ENCODE measurements at regions not wholly inside any gene's neighbourhood (a gene's known extent, or its start where the extent isn't known, plus 50 kb on each side); places are given as distances from the start of the nearest gene placed in this dataset.

DNA sequence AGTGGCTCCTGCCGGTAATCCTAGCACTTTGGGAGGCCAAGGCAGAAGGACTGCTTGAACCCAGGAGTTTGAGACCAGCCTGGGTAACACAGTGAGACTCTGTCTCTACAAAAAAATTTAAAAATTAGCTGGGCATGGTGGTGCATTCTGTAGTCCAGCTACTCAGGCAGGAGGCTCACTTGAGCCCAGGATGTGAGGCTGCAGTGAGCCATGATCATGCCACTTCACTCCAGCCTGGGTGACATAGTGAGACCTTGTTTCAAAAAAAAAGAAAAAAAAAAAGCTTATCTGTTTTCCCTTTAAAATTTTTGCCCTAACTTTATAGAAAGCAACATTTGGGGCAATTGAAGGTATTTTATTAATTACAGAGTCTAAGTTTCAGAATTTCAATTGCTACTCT is 486.0 kb downstream of the BCAT1 start (continued):
- TF ChIP-seq, protein P1, sequence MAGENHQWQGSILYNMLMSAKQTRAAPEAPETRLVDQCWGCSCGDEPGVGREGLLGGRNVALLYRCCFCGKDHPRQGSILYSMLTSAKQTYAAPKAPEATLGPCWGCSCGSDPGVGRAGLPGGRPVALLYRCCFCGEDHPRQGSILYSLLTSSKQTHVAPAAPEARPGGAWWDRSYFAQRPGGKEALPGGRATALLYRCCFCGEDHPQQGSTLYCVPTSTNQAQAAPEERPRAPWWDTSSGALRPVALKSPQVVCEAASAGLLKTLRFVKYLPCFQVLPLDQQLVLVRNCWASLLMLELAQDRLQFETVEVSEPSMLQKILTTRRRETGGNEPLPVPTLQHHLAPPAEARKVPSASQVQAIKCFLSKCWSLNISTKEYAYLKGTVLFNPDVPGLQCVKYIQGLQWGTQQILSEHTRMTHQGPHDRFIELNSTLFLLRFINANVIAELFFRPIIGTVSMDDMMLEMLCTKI (IDR thresholded peaks at IDR 0.05; ENCODE audit: partially characterized antibody) = no peak
- TF ChIP-seq HLTF (IDR thresholded peaks at IDR 0.05) (no peak), TEAD1 (CRISPR knock-in tag; IDR thresholded peaks at IDR 0.05) (no peak)

- no TSS peak for BruUV-seq (replicated peaks)
- no peak for FAIRE-seq
- ChIA-PET POLR2A (no interaction called here), CTCF (ENCODE audit: low intra/inter-chr PET ratio) (no interaction called here)
- Histone ChIP-seq H3K27ac (ENCODE audit: extremely low read depth, low read depth, low read length) (no peak overlapping the region), H3K36me3 (ENCODE audit: control insufficient read depth, insufficient read depth, low read length) (no peaks in the 10 kb centered on the region), H2AFZ (ENCODE audit: low read depth, low read length) (no peak overlapping the region), H3K4me1 (replicated peaks in 1 of 2; ENCODE audit: control insufficient read depth in 2 of 2, insufficient read depth in 2 of 2, low read length in 2 of 2) (no peaks in the 10 kb centered on the region), H3K27me3 (ENCODE audit: control insufficient read depth in 2 of 2, insufficient read depth in 2 of 2, low read length in 2 of 2) (no peaks in the 10 kb centered on the region), H4K20me1 (replicated peaks; ENCODE audit: control insufficient read depth, insufficient read depth, low read length) (no peaks in the 10 kb centered on the region), H3K4me3 (no peak overlapping the region), H3K4me2 (ENCODE audit: insufficient read depth, low read length) (no peak overlapping the region), H3K79me2 (ENCODE audit: control insufficient read depth, insufficient read depth, low read length) (no peaks in the 10 kb centered on the region), H3K9ac (ENCODE audit: insufficient read depth in 1 of 2, low read depth in 2 of 2, low read length in 2 of 2) (no peak overlapping the region), H3K9me1 (ENCODE audit: control insufficient read depth, insufficient read depth, low read length) (no peaks in the 10 kb centered on the region), H3K9me3 (replicated peaks; ENCODE audit: control insufficient read depth, insufficient read depth, low read depth, low read length) (no peaks in the 10 kb centered on the region)
- WGBS (ENCODE audit: insufficient coverage, low coverage, missing lambda C conversion rate) = 0% methylated on average over 3 of the region's 3 CpGs
- TF ChIP-seq NFATC3 (IDR thresholded peaks at IDR 0.05) (no peak), SAFB (IDR thresholded peaks at IDR 0.05; ENCODE audit: borderline replicate concordance, low read depth, low read length) (no peak)
- TF ChIP-seq, protein P2, sequence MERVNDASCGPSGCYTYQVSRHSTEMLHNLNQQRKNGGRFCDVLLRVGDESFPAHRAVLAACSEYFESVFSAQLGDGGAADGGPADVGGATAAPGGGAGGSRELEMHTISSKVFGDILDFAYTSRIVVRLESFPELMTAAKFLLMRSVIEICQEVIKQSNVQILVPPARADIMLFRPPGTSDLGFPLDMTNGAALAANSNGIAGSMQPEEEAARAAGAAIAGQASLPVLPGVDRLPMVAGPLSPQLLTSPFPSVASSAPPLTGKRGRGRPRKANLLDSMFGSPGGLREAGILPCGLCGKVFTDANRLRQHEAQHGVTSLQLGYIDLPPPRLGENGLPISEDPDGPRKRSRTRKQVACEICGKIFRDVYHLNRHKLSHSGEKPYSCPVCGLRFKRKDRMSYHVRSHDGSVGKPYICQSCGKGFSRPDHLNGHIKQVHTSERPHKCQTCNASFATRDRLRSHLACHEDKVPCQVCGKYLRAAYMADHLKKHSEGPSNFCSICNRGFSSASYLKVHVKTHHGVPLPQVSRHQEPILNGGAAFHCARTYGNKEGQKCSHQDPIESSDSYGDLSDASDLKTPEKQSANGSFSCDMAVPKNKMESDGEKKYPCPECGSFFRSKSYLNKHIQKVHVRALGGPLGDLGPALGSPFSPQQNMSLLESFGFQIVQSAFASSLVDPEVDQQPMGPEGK (CRISPR knock-in tag; IDR thresholded peaks at IDR 0.05; ENCODE audit: borderline replicate concordance) = no peak
- DNase-seq (ENCODE audit: extremely low read depth in 1 of 4, low spot score in 3 of 4) = no peak
- in situ Hi-C loops (cut with MboI) = no loop called here
- intact Hi-C loops (cut with micrococcal nuclease) = no loop called here
- ATAC-seq = no peak
Measured at GRCh38 chr12:24460506-24460905, 488.4 kb downstream of the BCAT1 start.
